ENCODE measurements at regions not wholly inside any gene's neighbourhood (a gene's known extent, or its start where the extent isn't known, plus 50 kb on each side); places are given as distances from the start of the nearest gene placed in this dataset.
A peak's percentile ranks its signal among the peaks of the same experiment; 100 is the strongest.

DNA sequence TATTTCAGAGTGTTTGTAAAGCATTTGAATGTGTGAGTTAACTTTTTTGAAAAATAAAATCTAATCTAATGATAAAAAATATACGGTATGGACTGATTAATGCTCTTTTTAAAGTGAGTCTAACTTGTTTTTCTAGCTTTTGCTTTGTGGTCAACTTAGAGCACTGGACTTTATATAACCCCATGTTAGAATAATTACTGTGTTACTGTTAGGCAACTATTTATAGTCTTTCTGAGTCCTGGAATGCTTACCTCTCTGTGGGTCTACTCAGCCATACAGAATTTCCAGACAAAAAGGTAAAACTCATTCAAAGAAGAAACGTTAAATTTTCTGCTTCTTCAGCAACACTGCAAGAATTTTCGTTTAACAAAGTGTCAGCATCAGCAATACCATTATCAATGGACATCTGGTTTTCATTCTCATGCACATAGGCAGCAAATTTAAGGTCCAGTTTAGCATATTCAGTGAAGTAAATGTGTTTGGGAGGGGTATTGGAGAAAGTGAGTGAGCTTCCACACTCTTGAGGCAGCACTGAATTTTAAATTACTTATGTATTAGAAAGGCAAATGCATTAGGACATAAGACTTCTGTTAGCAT, 664.7 kb upstream of the NEGR1 start:
- TF ChIP-seq, protein P1, sequence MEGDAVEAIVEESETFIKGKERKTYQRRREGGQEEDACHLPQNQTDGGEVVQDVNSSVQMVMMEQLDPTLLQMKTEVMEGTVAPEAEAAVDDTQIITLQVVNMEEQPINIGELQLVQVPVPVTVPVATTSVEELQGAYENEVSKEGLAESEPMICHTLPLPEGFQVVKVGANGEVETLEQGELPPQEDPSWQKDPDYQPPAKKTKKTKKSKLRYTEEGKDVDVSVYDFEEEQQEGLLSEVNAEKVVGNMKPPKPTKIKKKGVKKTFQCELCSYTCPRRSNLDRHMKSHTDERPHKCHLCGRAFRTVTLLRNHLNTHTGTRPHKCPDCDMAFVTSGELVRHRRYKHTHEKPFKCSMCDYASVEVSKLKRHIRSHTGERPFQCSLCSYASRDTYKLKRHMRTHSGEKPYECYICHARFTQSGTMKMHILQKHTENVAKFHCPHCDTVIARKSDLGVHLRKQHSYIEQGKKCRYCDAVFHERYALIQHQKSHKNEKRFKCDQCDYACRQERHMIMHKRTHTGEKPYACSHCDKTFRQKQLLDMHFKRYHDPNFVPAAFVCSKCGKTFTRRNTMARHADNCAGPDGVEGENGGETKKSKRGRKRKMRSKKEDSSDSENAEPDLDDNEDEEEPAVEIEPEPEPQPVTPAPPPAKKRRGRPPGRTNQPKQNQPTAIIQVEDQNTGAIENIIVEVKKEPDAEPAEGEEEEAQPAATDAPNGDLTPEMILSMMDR (IDR thresholded peaks at IDR 0.05; ENCODE audit: low read length, missing control alignments), result no peak
- DNase-seq (ENCODE audit: low read depth), result no peak
- H3K4me3 ChIP-seq (replicated peaks; ENCODE audit: low read depth, low read length), result no peak overlapping the region

- DNase-seq (ENCODE audit: low read depth), result no peak
- H3K4me3 ChIP-seq (replicated peaks; ENCODE audit: low read depth, low read length), result no peak overlapping the region
- TF ChIP-seq, protein P1 (IDR thresholded peaks at IDR 0.05; ENCODE audit: low read length, missing control alignments), result no peak
Observed at GRCh38 chr1:72942008-72942407, 659.7 kb upstream of the NEGR1 start.

- no peak for DNase-seq (ENCODE audit: low read depth)
- H3K4me3 ChIP-seq (replicated peaks; ENCODE audit: low read depth, low read length), result no peak overlapping the region
- TF ChIP-seq, protein P1 (IDR thresholded peaks at IDR 0.05; ENCODE audit: low read length, missing control alignments), result no peak
Observed at GRCh38 chr1:72938408-72938807, 656.1 kb upstream of the NEGR1 start.

- TF ChIP-seq, protein P1 (IDR thresholded peaks at IDR 0.05; ENCODE audit: low read length, missing control alignments), result no peak
- no peak overlapping the region for H3K4me3 ChIP-seq (replicated peaks; ENCODE audit: low read depth, low read length)
- DNase-seq (ENCODE audit: low read depth), result no peak
Observed at GRCh38 chr1:72937905-72938304, 655.6 kb upstream of the NEGR1 start.

- no peak for DNase-seq (ENCODE audit: low read depth)
- TF ChIP-seq, protein P1 (IDR thresholded peaks at IDR 0.05; ENCODE audit: low read length, missing control alignments), result no peak
- no peak overlapping the region for H3K4me3 ChIP-seq (replicated peaks; ENCODE audit: low read depth, low read length)
Observed at GRCh38 chr1:72936942-72937341, 654.6 kb upstream of the NEGR1 start.

- no peak overlapping the region for H3K4me3 ChIP-seq (replicated peaks; ENCODE audit: low read depth, low read length)
- TF ChIP-seq, protein P1 (IDR thresholded peaks at IDR 0.05; ENCODE audit: low read length, missing control alignments), result no peak
- DNase-seq (ENCODE audit: low read depth), result peak; percentile 6
Observed at GRCh38 chr1:72936151-72936740, 653.9 kb upstream of the NEGR1 start.

- H3K4me3 ChIP-seq (replicated peaks; ENCODE audit: low read depth, low read length), result no peak overlapping the region
- no peak for DNase-seq (ENCODE audit: low read depth)
- TF ChIP-seq, protein P1 (IDR thresholded peaks at IDR 0.05; ENCODE audit: low read length, missing control alignments), result no peak
Observed at GRCh38 chr1:72932025-72932424, 649.7 kb upstream of the NEGR1 start.

All from fibroblast of pulmonary artery (primary cell).